GM18508 (cell line): ENCODE measurements at regions not wholly inside any gene's neighbourhood (a gene's known extent, or its start where the extent isn't known, plus 50 kb on each side); places are given as distances from the start of the nearest gene placed in this dataset.
"Not testable (repeated sequence)": the region's sequence is repeated elsewhere in the genome, so short reads cannot be mapped to it uniquely, and the experiment has no call there.

Experiments
- ATAC-seq: cut with Tn5 transposase; IDR thresholded peaks from one replicate; pipeline ENCODE4 v1.9.1; 2021; ENCODE audit warnings: moderate number of reproducible peaks; ENCODE audit not compliant: insufficient read depth, unreplicated experiment

GRCh38 chr4:138113819-138114400, 128.2 kb downstream of the SLC7A11 start:
- no peak for ATAC-seq

GRCh38 chr4:138112890-138113289, 129.3 kb downstream of the SLC7A11 start:
- ATAC-seq: not testable (repeated sequence)

- ATAC-seq: no peak
Observed at GRCh38 chr4:138112389-138112788, 129.8 kb downstream of the SLC7A11 start.

- ATAC-seq: no peak
Observed at GRCh38 chr4:138111462-138112000, 130.6 kb downstream of the SLC7A11 start.

- no peak for ATAC-seq
Observed at GRCh38 chr4:138110815-138111214, 131.3 kb downstream of the SLC7A11 start.

- ATAC-seq: no peak
Observed at GRCh38 chr4:138107023-138107422, 135.1 kb downstream of the SLC7A11 start.

GRCh38 chr4:138105331-138105730, 136.8 kb downstream of the SLC7A11 start:
- ATAC-seq: no peak

- no peak for ATAC-seq
Observed at GRCh38 chr4:138104284-138104680, 137.9 kb downstream of the SLC7A11 start.

GRCh38 chr4:138103597-138104283, 138.4 kb downstream of the SLC7A11 start:
- ATAC-seq: peak; percentile 74

- ATAC-seq: no peak
Observed at GRCh38 chr4:138099385-138099784, 142.8 kb downstream of the SLC7A11 start.

- no peak for ATAC-seq
Observed at GRCh38 chr4:138097912-138098600, 144.1 kb downstream of the SLC7A11 start.

GRCh38 chr4:138096384-138097062, 145.6 kb downstream of the SLC7A11 start:
- no peak for ATAC-seq

GRCh38 chr4:138095378-138095777, 146.8 kb downstream of the SLC7A11 start:
- ATAC-seq: no peak

GRCh38 chr4:138092060-138092459, 150.1 kb downstream of the SLC7A11 start:
- ATAC-seq: no peak

- no peak for ATAC-seq
Observed at GRCh38 chr4:138090918-138091676, 151.1 kb downstream of the SLC7A11 start.

GRCh38 chr4:138090150-138090917, 151.8 kb downstream of the SLC7A11 start:
- peak; percentile 91 for ATAC-seq

GRCh38 chr4:138088449-138089208, 153.5 kb downstream of the SLC7A11 start:
- no peak for ATAC-seq

- ATAC-seq: no peak
Observed at GRCh38 chr4:138087066-138087719, 155.0 kb downstream of the SLC7A11 start.
